CD4-positive, alpha-beta T cell treated with Interleukin-4 for 1 hour (primary cell): ENCODE measurements at regions not wholly inside any gene's neighbourhood (a gene's known extent, or its start where the extent isn't known, plus 50 kb on each side); places are given as distances from the start of the nearest gene placed in this dataset.

Experiments
- DNase-seq, 2 donors: peaks; one replicate each; pipeline ENCODE4 v3.0.0-alpha.2; 2020 to 2022

DNA sequence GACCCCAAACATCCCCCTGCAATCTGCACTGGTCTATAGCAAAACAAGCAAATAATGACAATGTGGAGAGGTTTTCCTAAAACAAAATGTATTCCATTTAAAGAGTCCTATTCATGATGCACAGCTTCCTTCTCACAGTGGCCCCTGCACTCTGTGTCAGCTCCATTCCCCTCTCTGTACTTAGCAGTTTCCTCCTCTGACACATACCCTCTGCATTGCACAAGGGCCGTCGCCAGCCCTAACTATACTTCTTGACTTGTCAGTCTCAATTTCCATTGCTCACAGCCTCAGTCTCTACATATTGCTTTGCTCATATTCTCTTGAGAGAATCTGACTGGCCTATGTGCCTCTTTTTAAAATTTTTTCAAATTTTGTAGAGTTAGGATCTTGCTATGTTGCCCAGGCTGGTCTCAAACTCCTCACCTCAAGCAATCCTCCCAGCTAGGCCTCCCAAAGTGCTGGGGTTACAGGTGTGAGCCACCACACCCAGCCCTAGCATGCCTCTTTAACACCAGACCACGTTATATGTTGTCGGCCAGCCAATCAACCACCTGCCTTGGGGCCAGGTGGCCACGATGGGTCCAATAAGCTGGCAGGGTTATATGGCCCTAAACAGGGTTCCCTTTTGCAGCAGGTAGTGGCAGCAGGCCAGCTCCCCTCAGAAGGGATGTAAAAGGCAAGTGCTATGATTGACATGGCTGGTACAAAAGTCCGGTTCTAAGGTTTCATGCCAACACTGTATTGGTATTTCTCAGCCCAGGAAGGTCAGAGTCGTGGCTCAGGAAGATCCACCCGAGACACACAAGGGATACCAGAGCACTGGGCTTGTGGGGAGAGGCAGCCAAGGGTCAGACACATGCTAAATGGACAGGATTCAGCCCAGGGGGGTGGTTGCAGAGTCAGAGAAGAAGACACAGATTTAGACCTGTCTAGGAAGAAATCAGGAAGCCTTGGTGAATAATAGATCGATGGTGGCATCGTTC is 59.0 kb upstream of the SMAD3 start:
- peak in 1 of 2 donors; percentile 34 for DNase-seq

DNA sequence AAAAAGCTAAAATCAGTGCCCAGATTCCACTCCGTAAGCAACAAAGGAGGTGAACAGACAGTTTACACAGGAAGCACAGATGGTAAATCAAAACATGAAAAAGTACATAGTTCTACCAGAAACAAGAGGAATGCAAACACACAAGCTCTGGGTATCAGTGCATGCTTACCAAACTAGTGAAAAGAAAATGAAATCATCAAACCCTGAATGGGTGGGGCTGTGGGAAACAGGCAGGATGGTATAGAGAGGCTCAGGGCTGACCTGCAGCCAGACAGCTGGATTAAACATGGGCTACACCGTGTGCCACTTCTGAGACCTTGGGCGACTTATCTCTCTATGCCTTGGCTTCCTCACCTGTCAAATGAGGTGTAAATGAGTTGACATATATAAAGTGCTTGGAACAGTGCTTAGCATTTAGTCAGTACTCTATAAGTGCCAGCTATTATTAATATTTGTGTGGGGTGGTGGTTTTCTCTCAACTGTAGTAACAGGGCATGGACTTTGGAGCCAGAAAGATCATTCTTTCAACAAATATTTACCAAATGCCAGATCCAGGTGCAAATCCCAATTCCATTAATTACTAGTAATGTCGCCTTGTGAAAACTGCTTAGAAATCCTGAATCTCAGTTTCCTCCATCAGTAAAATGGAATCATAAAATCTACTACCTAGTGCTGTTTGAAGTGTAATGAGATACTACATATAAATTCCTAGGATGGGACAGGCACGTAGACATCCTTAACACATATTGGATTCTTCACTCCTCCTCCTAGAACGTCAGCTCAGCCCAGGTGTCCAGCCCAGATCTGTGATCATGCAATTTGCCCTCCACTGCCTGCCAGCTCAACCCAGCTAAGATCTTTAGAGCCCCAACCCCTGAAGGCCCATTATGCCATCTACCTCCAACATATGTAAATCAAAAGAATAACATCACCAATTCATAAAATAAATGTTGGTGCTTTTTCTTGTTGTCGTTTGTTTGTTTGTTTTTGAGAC is 55.5 kb upstream of the SMAD3 start:
- DNase-seq, result no peak

DNA sequence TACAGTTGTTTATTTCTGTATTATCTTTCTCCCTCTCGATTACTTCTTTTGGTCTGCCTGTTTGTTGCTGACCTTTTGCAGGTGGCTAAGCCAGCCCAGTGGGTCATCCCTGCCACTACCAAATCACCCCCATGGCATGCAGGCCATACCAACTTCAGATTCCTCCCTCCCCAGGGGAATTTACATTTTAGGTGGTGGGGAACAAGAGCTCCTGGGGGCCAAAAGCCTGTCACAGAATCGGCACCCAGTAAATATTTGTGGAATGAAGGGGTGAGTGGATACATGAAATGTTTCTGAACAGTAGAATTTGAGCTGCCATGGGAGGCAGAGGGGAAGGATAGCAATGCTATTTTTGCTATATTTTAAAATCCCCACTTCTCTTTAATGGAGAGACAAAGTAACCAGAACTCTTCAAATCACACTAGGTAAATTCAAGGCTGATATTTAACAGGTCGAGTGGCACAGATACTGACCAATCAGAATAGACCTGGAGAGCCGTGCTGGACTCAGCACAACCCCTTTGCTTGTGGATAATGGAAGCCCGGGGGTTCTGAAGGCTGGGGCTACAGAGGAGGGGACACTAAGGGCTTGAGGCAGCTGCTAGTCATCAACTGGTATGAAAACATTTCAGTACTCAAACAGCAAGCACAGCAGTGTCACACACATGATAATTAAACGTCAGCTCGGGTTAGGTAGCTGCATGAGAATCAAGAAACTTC is 54.3 kb upstream of the SMAD3 start:
- DNase-seq, result no peak

DNA sequence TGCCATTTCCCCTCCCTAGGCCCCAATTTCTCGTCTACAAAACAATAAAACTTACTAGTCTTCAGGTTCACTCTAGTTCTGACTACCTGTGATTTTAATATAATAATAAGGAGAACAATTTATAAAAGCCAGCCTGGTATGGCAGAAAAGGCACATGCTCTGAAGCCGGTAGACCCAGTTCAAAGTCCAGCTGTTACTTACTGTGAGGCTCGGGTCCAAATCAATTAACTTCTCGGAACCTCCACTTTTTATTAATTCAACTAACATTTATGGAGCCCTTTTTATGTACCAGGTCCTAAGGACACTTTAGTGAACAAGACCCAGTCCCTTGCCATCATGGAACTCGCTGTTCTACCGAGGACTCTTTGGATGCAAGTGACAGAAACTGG is 53.8 kb upstream of the SMAD3 start:
- no peak for DNase-seq

DNA sequence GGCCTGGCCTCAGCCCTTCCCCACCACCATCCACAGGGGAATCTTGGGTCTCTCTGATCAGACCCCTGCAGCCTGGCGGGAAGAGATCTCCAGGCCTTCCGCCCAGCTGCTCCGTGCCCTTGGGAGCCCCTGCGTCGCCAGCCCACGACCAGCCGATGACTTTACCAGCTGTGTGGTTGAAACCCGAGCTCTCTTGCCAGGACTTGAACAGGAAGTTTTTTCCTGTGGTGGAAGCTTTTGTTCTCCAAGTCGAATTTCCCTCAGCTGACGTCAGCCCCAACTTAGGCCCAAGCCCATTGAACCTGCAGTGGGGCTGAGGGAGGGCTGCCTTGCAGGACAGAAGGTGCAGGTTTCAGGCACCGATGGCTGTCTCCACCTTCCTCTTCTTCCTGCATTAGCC is 51.7 kb upstream of the SMAD3 start:
- DNase-seq, result no peak
